ENCODE measurements at regions not wholly inside any gene's neighbourhood (a gene's known extent, or its start where the extent isn't known, plus 50 kb on each side); places are given as distances from the start of the nearest gene placed in this dataset.
"Not testable (repeated sequence)": the region's sequence is repeated elsewhere in the genome, so short reads cannot be mapped to it uniquely, and the experiment has no call there.

DNA sequence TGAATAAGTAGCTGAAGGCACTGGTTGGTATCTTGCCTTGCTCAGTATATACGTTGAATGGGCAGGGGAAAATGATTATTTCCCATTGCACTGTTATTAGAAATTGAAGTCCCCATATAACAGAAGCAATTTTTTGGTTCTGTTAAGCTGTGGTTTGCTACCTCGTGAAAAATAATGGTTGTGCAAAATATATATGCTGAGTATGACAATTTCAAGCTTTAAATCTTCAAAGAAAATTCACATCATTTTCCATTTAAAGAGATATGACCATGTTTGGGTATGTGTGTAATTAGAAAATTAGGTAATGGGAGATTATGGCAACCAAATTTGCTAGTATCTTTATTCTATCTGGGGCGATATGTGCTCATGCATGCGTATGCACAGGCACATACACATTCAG is 139.8 kb downstream of the DMAC1 start:
- H3K4me1 Mint-ChIP-seq (ENCODE audit: low read depth): no peaks in the 10 kb centered on the region
- no peaks in the 10 kb centered on the region for H3K9me3 Mint-ChIP-seq
- no peak overlapping the region for H3K27ac Mint-ChIP-seq
- no peak overlapping the region for H3K4me3 Mint-ChIP-seq
- H3K36me3 Mint-ChIP-seq (ENCODE audit: low read depth): no peaks in the 10 kb centered on the region
- H3K27me3 Mint-ChIP-seq: no peaks in the 10 kb centered on the region

DNA sequence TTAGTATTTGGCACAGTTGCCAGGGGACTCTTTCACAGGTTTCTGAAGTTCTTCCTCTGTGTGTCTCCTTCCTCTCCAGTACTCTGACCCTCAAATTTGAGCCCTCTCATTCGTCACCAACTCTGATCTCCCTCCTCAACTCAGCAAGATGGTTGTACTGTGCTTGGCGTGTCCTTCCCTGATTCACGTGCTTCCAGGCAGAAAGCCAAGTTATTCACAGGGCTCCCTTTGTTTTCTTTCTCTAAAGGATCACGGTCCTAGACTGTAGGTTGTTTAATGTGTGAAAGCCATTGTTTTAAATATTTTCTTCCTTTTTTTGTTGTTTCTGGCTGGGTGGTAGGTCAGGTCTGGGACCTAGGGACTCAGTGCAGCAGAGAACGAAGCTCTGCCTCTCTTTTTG is 142.9 kb downstream of the DMAC1 start:
- Mint-ChIP-seq H3K4me3 (no peak overlapping the region), H3K27me3 (no peaks in the 10 kb centered on the region), H3K27ac (no peak overlapping the region), H3K4me1 (ENCODE audit: low read depth) (peaks cover 4% of the 10 kb centered on the region), H3K9me3 (no peaks in the 10 kb centered on the region), H3K36me3 (ENCODE audit: low read depth) (no peaks in the 10 kb centered on the region)

DNA sequence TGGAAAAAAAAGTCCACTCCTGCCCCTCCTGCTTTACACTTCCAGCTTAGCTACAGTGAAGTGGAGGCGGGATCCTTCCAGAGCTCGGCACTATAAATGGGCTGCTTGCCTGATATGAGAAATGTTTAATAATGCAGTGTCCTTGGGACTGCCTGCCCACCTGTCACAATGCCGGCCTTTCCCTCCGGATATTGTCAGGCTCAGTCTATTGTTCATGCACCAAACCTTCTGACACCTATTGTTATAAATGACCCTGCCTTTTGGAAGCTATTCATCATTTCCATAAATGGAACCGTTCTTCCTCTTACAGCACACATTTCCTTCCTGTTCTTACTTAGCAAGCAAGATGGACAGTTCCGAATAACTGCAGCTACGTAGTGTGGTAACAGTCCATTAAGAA is 146.3 kb downstream of the DMAC1 start:
- Mint-ChIP-seq H3K27ac (no peak overlapping the region), H3K9me3 (no peaks in the 10 kb centered on the region), H3K36me3 (ENCODE audit: low read depth) (no peaks in the 10 kb centered on the region), H3K4me3 (no peak overlapping the region), H3K27me3 (no peaks in the 10 kb centered on the region), H3K4me1 (ENCODE audit: low read depth) (peaks cover 4% of the 10 kb centered on the region)

DNA sequence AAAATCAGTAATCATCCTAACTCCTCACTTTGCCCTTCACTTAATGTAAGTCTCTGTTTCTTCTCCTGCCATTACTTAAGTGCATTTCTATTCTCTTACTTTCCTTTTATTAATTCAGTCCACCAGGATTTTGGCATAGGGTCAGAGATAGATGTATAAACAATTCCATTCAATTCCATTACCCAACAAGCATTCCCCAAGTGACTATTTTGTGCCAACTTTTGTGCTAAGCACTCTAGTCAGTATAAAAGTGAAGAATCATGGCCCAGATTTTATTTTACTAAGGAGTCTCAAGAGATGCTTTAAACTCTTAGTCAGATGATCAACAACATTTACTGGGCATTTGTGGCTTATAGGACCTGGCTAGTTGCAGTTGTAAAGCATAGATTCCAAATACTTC is 159.3 kb downstream of the DMAC1 start:
- Mint-ChIP-seq H3K27me3 (no peaks in the 10 kb centered on the region), H3K4me1 (ENCODE audit: low read depth) (no peaks in the 10 kb centered on the region), H3K9me3 (peaks cover 4% of the 10 kb centered on the region), H3K4me3 (no peak overlapping the region), H3K27ac (no peak overlapping the region), H3K36me3 (ENCODE audit: low read depth) (no peaks in the 10 kb centered on the region)

DNA sequence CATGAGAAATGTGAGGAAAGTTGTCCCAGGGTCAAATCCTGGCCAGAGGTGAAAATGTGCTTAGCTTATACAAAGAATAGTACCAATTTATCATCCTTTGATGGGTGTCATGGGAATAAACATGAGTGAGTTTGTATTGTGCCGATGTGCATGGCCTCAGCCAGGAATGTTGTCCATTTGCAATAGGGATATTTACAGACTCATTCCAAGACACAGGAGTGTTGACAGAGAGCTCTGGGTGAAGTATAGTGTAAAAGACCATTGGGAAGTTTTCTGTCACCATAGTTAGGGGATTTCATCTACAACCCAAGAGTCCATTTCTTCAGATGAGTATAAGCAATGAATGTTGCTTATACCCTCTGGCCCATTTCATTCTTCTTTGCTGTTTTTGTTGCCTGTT is 160.1 kb downstream of the DMAC1 start:
- Mint-ChIP-seq H3K36me3 (ENCODE audit: low read depth) (no peaks in the 10 kb centered on the region), H3K27me3 (no peaks in the 10 kb centered on the region), H3K9me3 (no peaks in the 10 kb centered on the region), H3K4me3 (no peak overlapping the region), H3K27ac (no peak overlapping the region), H3K4me1 (ENCODE audit: low read depth) (no peaks in the 10 kb centered on the region)

DNA sequence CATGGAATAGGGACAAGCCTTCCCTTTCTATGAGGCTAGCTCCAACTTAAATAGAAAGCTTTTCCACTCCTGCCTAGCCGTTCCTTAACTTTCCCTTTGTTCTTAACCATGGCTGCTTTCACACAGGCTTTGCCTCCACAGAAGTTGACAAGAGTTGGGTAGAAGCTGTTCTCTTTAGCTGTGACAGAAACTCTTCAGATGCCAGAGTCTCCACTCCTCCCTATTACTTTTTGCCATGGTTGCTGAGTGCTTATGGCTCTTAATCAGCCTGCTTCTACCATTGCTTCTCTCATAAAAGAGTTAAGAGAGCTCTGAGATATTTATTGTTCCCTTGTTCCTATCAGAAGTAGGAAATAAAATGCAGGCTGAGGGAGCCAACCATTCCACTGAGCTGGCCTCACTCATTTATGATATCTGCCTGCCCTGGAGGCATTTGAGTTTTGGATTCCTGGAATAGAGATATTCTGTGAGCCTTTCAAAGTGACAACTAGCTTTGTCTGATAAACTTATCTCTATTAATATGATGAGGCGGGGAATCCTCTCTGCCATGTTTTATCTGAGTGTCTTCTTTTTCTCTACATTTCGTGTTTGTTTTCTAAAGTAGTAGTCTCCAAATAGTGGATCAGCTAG is 162.6 kb downstream of the DMAC1 start:
- H3K9me3 Mint-ChIP-seq: no peaks in the 10 kb centered on the region
- no peaks in the 10 kb centered on the region for H3K36me3 Mint-ChIP-seq (ENCODE audit: low read depth)
- no peaks in the 10 kb centered on the region for H3K4me1 Mint-ChIP-seq (ENCODE audit: low read depth)
- no peak overlapping the region for H3K4me3 Mint-ChIP-seq
- H3K27me3 Mint-ChIP-seq: no peaks in the 10 kb centered on the region
- no peak overlapping the region for H3K27ac Mint-ChIP-seq

DNA sequence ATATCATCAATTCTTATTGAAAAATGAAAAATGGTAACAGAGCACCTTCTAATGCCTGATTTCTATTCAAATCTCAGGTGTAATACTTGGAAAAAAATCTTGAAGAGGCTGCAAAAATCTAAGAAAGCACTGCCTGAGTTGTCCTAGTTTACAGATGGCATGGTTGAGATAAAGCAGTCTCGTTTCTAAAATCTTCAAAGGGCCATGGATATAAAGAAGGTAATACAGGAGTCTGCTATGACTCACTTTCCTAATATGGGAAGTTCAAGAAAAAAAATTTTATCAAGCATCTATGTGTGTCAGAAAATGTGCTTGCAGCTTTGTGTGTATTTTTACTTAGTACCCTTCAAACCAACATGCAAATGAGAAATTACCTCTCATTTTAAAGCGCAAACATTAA is 163.3 kb downstream of the DMAC1 start:
- no peaks in the 10 kb centered on the region for H3K4me1 Mint-ChIP-seq (ENCODE audit: low read depth)
- H3K4me3 Mint-ChIP-seq: no peak overlapping the region
- no peaks in the 10 kb centered on the region for H3K27me3 Mint-ChIP-seq
- H3K9me3 Mint-ChIP-seq: no peaks in the 10 kb centered on the region
- no peaks in the 10 kb centered on the region for H3K36me3 Mint-ChIP-seq (ENCODE audit: low read depth)
- no peak overlapping the region for H3K27ac Mint-ChIP-seq

DNA sequence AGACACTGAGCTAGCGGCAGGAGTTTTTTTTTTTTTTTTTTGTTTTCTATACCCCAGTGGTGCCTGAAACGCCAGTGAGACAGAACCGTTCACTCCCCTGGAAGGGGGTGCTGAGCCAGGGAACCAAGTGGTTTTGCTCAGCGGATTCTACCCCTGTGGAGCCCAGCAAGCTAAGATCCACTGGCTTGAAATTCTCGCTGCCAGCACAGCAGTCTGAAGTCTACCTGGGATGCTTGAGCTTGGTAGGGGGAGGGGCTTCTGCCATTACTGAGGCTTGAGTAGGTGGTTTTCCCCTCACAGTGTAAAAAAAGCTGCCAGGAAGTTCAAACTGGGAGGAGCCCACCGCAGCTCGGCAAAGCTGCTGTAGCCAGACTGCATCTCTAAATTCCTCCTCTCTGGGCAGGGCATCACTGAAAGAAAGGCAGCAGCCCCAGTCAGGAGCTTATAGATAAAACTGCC is 173.0 kb downstream of the DMAC1 start:
- H3K27me3 Mint-ChIP-seq; H3K36me3 Mint-ChIP-seq (ENCODE audit: low read depth): not testable (repeated sequence)
- H3K4me3 Mint-ChIP-seq: peak overlapping the region; percentile 51
- H3K4me1 Mint-ChIP-seq (ENCODE audit: low read depth): peaks cover 24% of the 10 kb centered on the region
- peak overlapping the region; percentile 29 for H3K27ac Mint-ChIP-seq
- peaks cover 41% of the 10 kb centered on the region for H3K9me3 Mint-ChIP-seq

DNA sequence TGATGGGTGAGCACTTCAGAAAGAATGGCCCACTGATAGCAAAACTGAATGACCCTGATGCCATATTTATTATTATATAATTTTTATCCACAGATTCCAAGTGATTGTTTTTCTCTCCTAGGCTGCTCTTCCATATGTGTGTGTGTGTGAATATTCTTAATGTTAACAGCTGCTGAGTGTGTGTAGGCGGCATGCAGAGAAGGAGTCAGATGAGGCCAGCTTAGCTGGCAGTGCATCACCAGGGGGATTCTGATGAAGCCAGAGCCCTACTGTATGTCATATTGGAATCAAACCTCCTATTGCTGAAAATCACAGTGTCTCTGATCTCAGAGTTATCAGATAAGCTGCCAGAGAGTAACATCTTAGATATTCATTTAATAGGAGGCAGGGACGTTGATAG is 177.1 kb downstream of the DMAC1 start:
- Mint-ChIP-seq H3K4me1 (ENCODE audit: low read depth) (peaks cover 20% of the 10 kb centered on the region), H3K9me3 (peaks cover 21% of the 10 kb centered on the region), H3K27ac (no peak overlapping the region), H3K4me3 (no peak overlapping the region), H3K27me3 (no peaks in the 10 kb centered on the region), H3K36me3 (ENCODE audit: low read depth) (no peaks in the 10 kb centered on the region)

DNA sequence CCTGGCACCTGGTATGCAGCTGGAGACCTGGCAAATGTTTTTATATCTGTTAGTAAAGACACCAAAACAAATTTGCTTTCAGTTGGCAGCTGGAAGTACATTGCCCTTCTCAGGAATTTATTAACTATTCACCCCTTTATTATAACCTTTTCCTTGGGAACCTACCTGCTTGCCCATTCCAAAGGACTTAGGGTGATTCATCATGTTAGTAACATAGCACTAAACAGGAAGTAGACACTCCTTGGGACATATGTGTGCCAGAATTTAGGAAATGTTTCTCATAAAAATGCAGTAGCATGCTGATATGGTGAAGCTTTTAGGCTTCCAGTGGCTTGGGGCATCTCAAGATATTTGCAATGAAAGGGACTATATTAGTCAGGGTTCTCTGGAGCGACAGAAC is 184.2 kb downstream of the DMAC1 start:
- H3K27me3 Mint-ChIP-seq: no peaks in the 10 kb centered on the region
- H3K9me3 Mint-ChIP-seq: no peaks in the 10 kb centered on the region
- no peaks in the 10 kb centered on the region for H3K36me3 Mint-ChIP-seq (ENCODE audit: low read depth)
- no peak overlapping the region for H3K27ac Mint-ChIP-seq
- H3K4me1 Mint-ChIP-seq (ENCODE audit: low read depth): peaks cover 20% of the 10 kb centered on the region
- no peak overlapping the region for H3K4me3 Mint-ChIP-seq

DNA sequence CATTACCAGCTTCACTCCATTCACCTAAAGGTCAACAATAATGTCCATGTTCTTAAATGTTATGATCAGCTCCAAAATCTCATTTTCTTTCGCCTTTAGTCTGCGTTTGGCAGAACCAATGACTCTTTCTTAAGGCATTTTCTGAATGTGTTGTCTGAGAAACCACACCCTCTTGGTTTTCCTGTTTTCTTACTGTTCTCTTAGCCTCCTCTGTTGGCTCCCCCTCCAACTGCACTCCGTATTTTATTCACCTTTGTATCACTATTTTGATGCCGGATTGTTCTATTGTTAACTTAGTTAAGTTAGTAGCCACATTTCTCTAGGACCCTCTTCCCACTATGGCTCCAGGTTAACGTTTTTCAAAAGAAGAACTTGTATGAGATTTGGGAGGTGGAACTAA is 185.6 kb downstream of the DMAC1 start:
- Mint-ChIP-seq H3K4me3 (no peak overlapping the region), H3K9me3 (no peaks in the 10 kb centered on the region), H3K4me1 (ENCODE audit: low read depth) (peaks cover 20% of the 10 kb centered on the region), H3K36me3 (ENCODE audit: low read depth) (no peaks in the 10 kb centered on the region), H3K27me3 (no peaks in the 10 kb centered on the region), H3K27ac (peak overlapping the region; percentile 26)

DNA sequence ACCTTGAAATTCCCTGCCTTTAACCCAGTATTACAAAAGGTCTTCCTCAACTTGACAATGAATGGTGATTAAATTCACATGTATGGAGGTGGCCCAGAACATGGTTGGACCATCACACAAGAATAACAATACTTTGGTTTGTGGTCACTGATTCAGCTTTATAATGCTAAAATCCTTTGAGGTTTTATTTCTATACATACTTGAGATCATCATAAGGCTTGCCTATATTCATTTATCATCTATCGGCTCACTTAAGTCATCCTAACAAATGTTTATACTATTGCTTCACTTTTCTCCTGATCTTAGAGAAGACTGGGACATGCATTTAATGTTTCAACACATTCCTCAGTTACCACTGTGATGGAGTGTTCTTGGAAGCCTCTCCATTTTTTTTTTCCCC is 191.3 kb downstream of the DMAC1 start:
- Mint-ChIP-seq H3K27me3 (no peaks in the 10 kb centered on the region), H3K9me3 (no peaks in the 10 kb centered on the region), H3K4me1 (ENCODE audit: low read depth) (peaks cover 1% of the 10 kb centered on the region), H3K27ac (no peak overlapping the region), H3K4me3 (no peak overlapping the region), H3K36me3 (ENCODE audit: low read depth) (no peaks in the 10 kb centered on the region)

DNA sequence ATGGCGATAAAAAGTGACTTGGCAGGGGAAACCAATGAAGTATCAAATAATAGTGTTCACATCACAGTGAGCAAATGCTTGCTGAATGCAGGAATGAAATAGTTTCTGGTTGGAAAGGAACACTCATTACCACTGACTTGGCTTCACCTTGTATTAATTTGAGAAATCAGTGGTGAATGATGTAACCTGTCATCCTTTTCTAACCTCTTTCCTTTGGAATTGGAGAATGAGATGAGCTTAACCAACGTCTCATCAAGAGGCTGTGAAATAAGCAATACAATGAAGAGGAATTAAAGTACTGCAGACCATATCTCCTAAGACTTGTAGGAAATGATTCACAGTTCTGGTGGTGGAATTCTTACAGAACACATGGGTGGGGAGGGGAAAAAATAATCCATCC is 192.2 kb downstream of the DMAC1 start:
- Mint-ChIP-seq H3K27me3 (no peaks in the 10 kb centered on the region), H3K36me3 (ENCODE audit: low read depth) (no peaks in the 10 kb centered on the region), H3K27ac (no peak overlapping the region), H3K4me3 (no peak overlapping the region), H3K4me1 (ENCODE audit: low read depth) (no peaks in the 10 kb centered on the region), H3K9me3 (no peaks in the 10 kb centered on the region)

DNA sequence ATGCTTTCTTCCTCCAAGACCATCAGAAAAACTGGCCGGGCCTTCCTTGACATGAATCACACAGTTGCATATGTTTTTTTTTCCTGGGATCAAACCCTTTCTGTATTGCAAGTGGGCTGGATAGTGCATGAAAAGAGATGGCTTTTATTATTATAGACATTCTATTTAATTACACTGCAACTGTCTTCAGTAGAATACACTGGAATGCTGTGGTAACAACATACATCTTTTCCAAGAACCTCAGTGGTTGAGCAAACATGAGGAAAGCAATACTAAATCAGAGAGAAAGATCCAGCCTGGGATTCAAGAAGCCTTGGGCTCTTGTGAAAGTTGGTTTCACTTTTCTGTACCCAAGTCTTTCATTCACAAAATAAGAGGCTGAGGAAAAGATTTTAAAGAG is 193.0 kb downstream of the DMAC1 start:
- no peaks in the 10 kb centered on the region for H3K9me3 Mint-ChIP-seq
- no peaks in the 10 kb centered on the region for H3K4me1 Mint-ChIP-seq (ENCODE audit: low read depth)
- no peaks in the 10 kb centered on the region for H3K36me3 Mint-ChIP-seq (ENCODE audit: low read depth)
- no peak overlapping the region for H3K4me3 Mint-ChIP-seq
- no peaks in the 10 kb centered on the region for H3K27me3 Mint-ChIP-seq
- no peak overlapping the region for H3K27ac Mint-ChIP-seq

DNA sequence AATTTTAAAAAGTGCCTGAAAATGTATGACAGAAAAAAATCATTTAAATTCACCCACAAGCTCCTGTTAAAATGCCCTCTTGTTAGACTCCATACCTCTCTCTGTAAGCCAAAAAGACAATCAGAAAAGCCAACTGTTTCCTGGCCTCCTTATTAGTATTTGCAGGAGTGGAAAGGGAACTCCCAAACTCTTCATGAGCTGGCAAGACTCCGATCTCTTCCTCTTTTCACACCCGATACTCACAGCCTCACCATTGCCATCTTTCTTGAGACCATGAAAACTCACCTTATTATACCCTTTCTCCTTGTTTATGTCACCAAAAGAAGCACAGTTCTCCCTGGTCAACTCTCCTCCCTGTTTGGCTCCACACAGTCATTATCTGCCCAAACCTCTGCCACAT is 197.8 kb downstream of the DMAC1 start:
- Mint-ChIP-seq H3K4me1 (ENCODE audit: low read depth) (no peaks in the 10 kb centered on the region), H3K36me3 (ENCODE audit: low read depth) (no peaks in the 10 kb centered on the region), H3K9me3 (no peaks in the 10 kb centered on the region), H3K4me3 (no peak overlapping the region), H3K27ac (no peak overlapping the region), H3K27me3 (no peaks in the 10 kb centered on the region)

DNA sequence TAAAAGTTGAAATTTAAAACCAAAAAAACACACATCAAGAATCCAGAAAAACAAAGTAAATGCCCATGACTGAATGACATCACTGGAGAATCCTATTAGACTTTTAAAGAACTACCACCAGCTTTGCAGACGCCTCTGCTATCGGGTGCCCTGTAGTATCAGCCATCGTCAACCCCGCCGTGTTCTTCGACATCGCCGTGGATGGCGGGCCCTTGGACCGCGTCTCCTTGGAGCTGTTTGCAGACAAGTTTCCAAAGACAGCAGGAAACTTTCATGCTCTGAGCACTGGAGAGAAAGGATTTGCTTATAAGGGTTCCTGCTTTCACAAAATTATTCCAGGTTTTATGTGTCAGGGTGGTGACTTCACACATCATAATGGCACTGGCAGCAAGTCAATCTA is 201.9 kb downstream of the DMAC1 start:
- Mint-ChIP-seq H3K36me3 (ENCODE audit: low read depth) (no peaks in the 10 kb centered on the region), H3K4me1 (ENCODE audit: low read depth) (no peaks in the 10 kb centered on the region), H3K9me3 (peaks cover 7% of the 10 kb centered on the region), H3K27ac (no peak overlapping the region), H3K27me3 (no peaks in the 10 kb centered on the region), H3K4me3 (no peak overlapping the region)

All from stimulated activated naive CD8-positive, alpha-beta T cell treated with anti-CD3 and anti-CD28 coated beads, Interleukin-15, Interleukin-2, amounts not matched to agents 100 ng/mL and 50 ng/mL, for 24 hours (primary cell).